NOMO-1 treated with DMSO at 0.1 percent for 48 hours (cell line): ENCODE measurements at regions not wholly inside any gene's neighbourhood (a gene's known extent, or its start where the extent isn't known, plus 50 kb on each side); places are given as distances from the start of the nearest gene placed in this dataset.

Experiments
- DNase-seq: peaks from one replicate; lab custom pipeline; 2025; ENCODE audit not compliant: unreplicated experiment; lab: John Stamatoyannopoulos, UW

- DNase-seq: no peak
Observed at GRCh38 chr2:183607995-183608394, 483.8 kb downstream of the NUP35 start.

GRCh38 chr2:183608747-183609146 is 484.5 kb downstream of the NUP35 start:
- DNase-seq: no peak

GRCh38 chr2:183610724-183611123 is 486.5 kb downstream of the NUP35 start:
- no peak for DNase-seq

GRCh38 chr2:183614799-183615435 is 490.7 kb downstream of the NUP35 start:
- DNase-seq: no peak

GRCh38 chr2:183623227-183623626 is 499.0 kb downstream of the NUP35 start:
- DNase-seq: no peak

- DNase-seq: no peak
Observed at GRCh38 chr2:183630964-183631363, 506.7 kb downstream of the NUP35 start.

- DNase-seq: no peak
Observed at GRCh38 chr2:183656121-183656520, 531.9 kb downstream of the NUP35 start.

GRCh38 chr2:183665425-183665824 is 541.2 kb downstream of the NUP35 start:
- no peak for DNase-seq

- no peak for DNase-seq
Observed at GRCh38 chr2:183666031-183666430, 541.8 kb downstream of the NUP35 start.

GRCh38 chr2:183671233-183671632 is 547.0 kb downstream of the NUP35 start:
- no peak for DNase-seq

- no peak for DNase-seq
Observed at GRCh38 chr2:183678908-183679307, 554.7 kb downstream of the NUP35 start.

GRCh38 chr2:183680573-183680972 is 556.3 kb downstream of the NUP35 start:
- no peak for DNase-seq

GRCh38 chr2:183684686-183685085 is 560.4 kb downstream of the NUP35 start:
- DNase-seq: no peak

GRCh38 chr2:183696028-183696427 is 571.8 kb downstream of the NUP35 start:
- no peak for DNase-seq

- no peak for DNase-seq
Observed at GRCh38 chr2:183709829-183710228, 585.6 kb downstream of the NUP35 start.

GRCh38 chr2:183718246-183718645 is 594.0 kb downstream of the NUP35 start:
- DNase-seq: no peak

GRCh38 chr2:183723278-183723677 is 599.0 kb downstream of the NUP35 start:
- no peak for DNase-seq

GRCh38 chr2:183729380-183729779 is 605.1 kb downstream of the NUP35 start:
- DNase-seq: no peak

GRCh38 chr2:183740241-183740640 is 616.0 kb downstream of the NUP35 start:
- DNase-seq: no peak

- no peak for DNase-seq
Observed at GRCh38 chr2:183752571-183752970, 628.3 kb downstream of the NUP35 start.

- DNase-seq: no peak
Observed at GRCh38 chr2:183759033-183759432, 634.8 kb downstream of the NUP35 start.

- DNase-seq: no peak
Observed at GRCh38 chr2:183773775-183774174, 649.5 kb downstream of the NUP35 start.

GRCh38 chr2:183780072-183780471 is 655.8 kb downstream of the NUP35 start:
- DNase-seq: no peak
